ENCODE measurements at regions not wholly inside any gene's neighbourhood (a gene's known extent, or its start where the extent isn't known, plus 50 kb on each side); places are given as distances from the start of the nearest gene placed in this dataset.

DNA sequence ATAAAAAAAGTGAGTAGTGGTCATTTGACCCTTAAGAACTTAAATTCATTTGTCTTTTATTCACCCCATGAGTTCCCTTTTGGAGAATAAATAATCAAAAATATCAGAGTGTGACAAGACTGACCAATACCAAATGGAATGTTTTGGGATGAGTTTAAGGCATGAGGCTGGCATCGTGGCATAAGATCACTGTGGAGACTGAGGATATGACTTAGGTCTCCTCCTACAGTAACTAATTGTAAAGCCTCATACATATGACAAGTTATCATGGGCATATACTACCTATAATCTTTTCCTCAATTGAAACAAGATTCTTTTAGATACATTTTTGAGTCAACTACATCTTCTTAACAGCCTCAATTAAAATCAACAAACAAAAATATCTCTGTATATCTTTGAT is 782.0 kb downstream of the SLITRK1 start:
- TF ChIP-seq CTCF (IDR thresholded peaks at IDR 0.05) (no peak), EZH2 (IDR thresholded peaks at IDR 0.05; ENCODE audit: borderline replicate concordance, insufficient read depth, low read depth, low read length, poor library complexity, severe bottlenecking) (no peak)
